Aorta (tissue), 5 donors: ENCODE measurements at regions not wholly inside any gene's neighbourhood (a gene's known extent, or its start where the extent isn't known, plus 50 kb on each side); places are given as distances from the start of the nearest gene placed in this dataset.

Experiments
- ATAC-seq: fragments of 200-7000 bp; cut with Tn5 transposase; one replicate; pipeline ENCODE4 v1.9.1; 2022; ENCODE audit warnings: moderate library complexity; ENCODE audit not compliant: low FRiP score
- DNase-seq, 2 donors: peaks; one replicate each; pipeline ENCODE4 v3.0.0-alpha.2; 2020
- H3K27ac ChIP-seq, 2 donors: one replicate each; pipeline ENCODE4 v1.5.1; 2013; ENCODE audit warnings: low read length in 2 of 2, mild to moderate bottlenecking in 2 of 2, moderate library complexity in 2 of 2, control low read depth in 1 of 2, inconsistent platforms in 1 of 2, low read depth in 1 of 2
- H3K27me3 ChIP-seq, 2 donors: one replicate each; pipeline ENCODE4 v1.6.1; 2013; ENCODE audit warnings: control low read depth in 1 of 2, low read length in 1 of 2, mild to moderate bottlenecking in 1 of 2, moderate library complexity in 1 of 2; ENCODE audit not compliant: insufficient read depth in 2 of 2, control insufficient read depth in 1 of 2
- H3K36me3 ChIP-seq, 2 donors: one replicate each; pipeline ENCODE4 v1.6.1; 2013; ENCODE audit warnings: control low read depth in 1 of 2, low read length in 1 of 2, mild to moderate bottlenecking in 1 of 2; ENCODE audit not compliant: insufficient read depth in 2 of 2, control insufficient read depth in 1 of 2
- H3K4me1 ChIP-seq, 2 donors: one replicate each; pipeline ENCODE4 v1.6.1; 2013; ENCODE audit warnings: low read length in 2 of 2, control low read depth in 1 of 2, mild to moderate bottlenecking in 1 of 2, moderate library complexity in 1 of 2; ENCODE audit not compliant: insufficient read depth in 2 of 2, control insufficient read depth in 1 of 2
- H3K4me3 ChIP-seq, 2 donors: one replicate each; pipeline ENCODE4 v1.5.1; 2013; ENCODE audit warnings: low read length in 2 of 2, control low read depth in 1 of 2, mild to moderate bottlenecking in 1 of 2
- H3K9me3 ChIP-seq: one replicate; pipeline ENCODE4 v1.6.1; 2013; ENCODE audit warnings: mild to moderate bottlenecking, low read length; ENCODE audit not compliant: control insufficient read depth
- WGBS, 2 donors: extraction: QIAGEN DNeasy Blood & Tissue Kit; methylation state at CpG; one replicate each; pipeline ENCODE4 v1.1.7; 2013; 5-methylcytosine and 5-hydroxymethylcytosine counted together
- intact Hi-C, 2 donors: fragments of 100-400 bp; cut with DNase I; formaldehyde crosslinking; loops; one replicate each; pipeline versions ENCODE4 v1.14.2 to v1.15.0; 2022
- donor health status: healthy with polysubstance abuse.
- donor health status: Bipolar disorder and iron deficiency.
- donor health status: DM: no; HTN: no; CAD: no.
- donor health status: DM: no; HTN: no; CAD: no.
- donor health status: DM: yes; HTN: yes; CAD: no.

DNA sequence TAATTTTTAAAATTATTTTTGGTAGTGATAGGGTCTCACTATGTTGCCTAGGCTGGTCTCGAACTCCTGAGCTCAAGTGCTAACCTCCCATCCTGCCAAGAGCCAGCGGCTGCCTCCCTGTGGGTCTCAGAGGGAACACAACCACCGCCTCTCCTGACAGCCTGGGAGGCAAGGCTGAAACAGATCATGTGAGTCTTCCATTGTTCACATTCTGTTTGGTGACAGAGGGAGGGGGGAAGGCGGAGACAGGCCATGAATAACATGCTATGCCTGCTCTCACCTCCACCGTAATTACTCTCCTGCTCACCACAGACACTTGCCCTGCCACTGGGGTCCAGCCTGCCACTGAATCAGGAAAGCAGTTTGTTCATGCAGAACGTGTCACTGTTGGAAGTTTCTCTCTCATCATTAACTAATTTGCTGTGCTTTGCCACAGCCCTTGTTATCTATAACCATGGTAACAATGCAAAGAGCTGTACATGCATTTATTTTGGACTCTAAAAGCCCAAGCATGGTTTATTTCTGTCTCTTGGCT is 78.4 kb upstream of the RASGRF1 start:
- 13 to 14% methylated on average over 6 of the region's 6 CpGs for WGBS, 2 donors
- ATAC-seq: peak; percentile 31
- H3K9me3 ChIP-seq: no peaks in the 10 kb centered on the region

DNA sequence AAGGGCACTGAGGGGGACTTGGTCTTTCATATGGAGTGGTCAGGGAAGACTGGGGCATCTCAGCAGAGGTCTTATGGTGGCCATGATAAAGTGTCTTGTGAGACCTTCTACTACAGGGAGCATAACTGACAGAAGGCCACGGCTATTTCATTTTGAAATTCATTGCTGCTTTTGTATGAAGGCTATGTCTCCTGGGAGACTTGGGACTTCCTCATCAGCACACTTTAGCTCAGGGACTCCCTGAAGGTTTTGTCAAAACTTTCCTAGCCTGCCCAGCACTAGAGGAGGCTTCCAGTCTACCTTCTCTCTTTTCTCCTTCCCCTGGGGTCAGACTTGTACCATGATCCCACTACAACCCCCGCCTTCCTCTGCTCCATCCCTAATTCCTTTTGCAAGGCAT is 77.2 kb upstream of the RASGRF1 start:
- intact Hi-C loops: no loop called here
- Histone ChIP-seq H3K36me3 (no peaks in the 10 kb centered on the region), H3K4me3 (no peak overlapping the region), H3K27me3 (no peaks in the 10 kb centered on the region), H3K27ac (no peak overlapping the region), H3K4me1 (no peaks in the 10 kb centered on the region), H3K9me3 (no peaks in the 10 kb centered on the region)
- DNase-seq (no peak), ATAC-seq (no peak)
- 90 to 95% methylated on average over 2 of the region's 2 CpGs for WGBS, 2 donors

More for the DNA sequence above, 78.4 kb upstream of the RASGRF1 start:
- intact Hi-C loops: no loop called here
- DNase-seq: no peak
- Histone ChIP-seq H3K27ac (no peak overlapping the region), H3K4me1 (no peaks in the 10 kb centered on the region), H3K27me3 (no peaks in the 10 kb centered on the region), H3K4me3 (no peak overlapping the region), H3K36me3 (no peaks in the 10 kb centered on the region)

DNA sequence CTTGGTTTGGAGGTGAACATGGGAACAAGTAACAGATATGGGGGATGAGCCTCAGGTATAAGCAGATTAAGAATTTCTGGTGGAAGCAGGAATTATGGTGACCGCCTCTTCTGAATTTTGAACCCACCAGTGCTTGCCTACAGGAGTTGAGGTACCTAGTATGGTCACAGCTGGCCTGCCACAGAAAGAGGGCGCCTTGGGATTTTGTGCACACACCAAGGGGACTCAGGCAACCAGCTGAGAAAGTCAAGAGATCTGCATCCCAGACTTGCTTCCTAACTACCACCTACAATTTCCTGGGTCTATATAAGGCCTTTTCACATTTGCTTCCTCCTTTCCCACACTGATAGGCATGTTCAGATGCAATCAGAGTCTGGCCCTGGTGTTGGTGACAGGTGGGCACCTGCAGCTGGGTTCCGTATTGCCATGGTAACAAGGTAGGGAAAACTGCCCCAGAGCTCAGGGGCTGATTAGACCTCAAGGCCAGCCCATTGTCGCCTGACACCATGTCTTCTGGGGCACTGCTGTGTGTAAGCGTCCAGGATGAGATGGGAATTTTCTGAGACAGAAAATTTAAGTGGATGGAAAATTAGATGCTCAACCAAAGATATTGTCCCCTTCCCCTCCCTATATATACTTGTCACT is 75.9 kb upstream of the RASGRF1 start:
- ATAC-seq (no peak), DNase-seq (no peak)
- Histone ChIP-seq H3K36me3 (no peaks in the 10 kb centered on the region), H3K27me3 (no peaks in the 10 kb centered on the region), H3K4me3 (no peak overlapping the region), H3K4me1 (no peaks in the 10 kb centered on the region), H3K9me3 (no peaks in the 10 kb centered on the region), H3K27ac (no peak overlapping the region)
- WGBS, 2 donors: 95 to 97% methylated on average over 5 of the region's 5 CpGs
- intact Hi-C loops: no loop called here

DNA sequence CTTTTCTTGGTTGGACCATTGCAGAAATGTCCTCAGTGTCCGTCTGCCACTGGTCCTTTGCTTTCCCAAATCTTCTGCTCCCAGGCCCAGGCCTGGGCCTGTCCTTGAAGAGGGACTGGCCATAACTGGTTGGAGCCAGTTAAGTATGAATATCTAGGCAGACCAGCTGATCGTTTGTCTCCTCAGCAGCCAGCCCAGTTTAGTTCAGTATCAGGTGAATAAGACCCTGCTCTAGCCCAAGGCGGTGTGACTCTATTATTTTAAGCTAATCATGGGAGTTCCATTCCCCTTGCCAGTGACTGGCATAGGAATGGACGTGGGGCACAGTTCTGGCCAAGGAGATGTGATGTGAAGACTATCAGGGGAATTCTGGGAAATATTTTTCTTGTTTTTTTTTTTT is 73.9 kb upstream of the RASGRF1 start:
- no peaks in the 10 kb centered on the region for H3K4me1 ChIP-seq
- DNase-seq: no peak

DNA sequence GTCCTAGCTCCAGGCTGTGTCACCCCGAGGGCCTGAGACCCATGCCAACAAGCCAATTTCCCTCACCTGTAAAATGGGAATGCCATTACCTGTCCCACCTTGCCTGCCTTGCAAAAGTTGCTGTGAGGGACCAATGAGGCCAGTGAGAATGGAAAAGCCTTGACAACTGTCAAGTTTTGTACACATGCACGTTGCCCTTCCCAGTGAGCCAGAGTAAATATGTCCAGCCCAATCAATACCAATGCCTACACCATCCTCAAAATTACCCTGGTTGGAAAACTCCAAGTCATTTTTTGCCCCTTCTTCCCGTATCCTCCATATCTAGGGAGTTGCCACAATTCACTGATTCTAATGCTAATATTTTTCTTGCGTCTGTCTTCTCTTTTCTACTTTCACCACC is 73.5 kb upstream of the RASGRF1 start:
- Histone ChIP-seq H3K36me3 (no peaks in the 10 kb centered on the region), H3K9me3 (no peaks in the 10 kb centered on the region), H3K4me3 (no peak overlapping the region), H3K27me3 (no peaks in the 10 kb centered on the region), H3K27ac (no peak overlapping the region), H3K4me1 (no peaks in the 10 kb centered on the region)
- DNase-seq (no peak), ATAC-seq (no peak)
- WGBS, 2 donors: 91 to 94% methylated on average over 4 of the region's 4 CpGs
- intact Hi-C loops: no loop called here

More for the DNA sequence above, 73.9 kb upstream of the RASGRF1 start:
- intact Hi-C loops: no loop called here
- H3K9me3 ChIP-seq: no peaks in the 10 kb centered on the region
- no peak overlapping the region for H3K4me3 ChIP-seq
- ATAC-seq: no peak
- H3K36me3 ChIP-seq: no peaks in the 10 kb centered on the region
- no peaks in the 10 kb centered on the region for H3K27me3 ChIP-seq
- 77 to 80% methylated on average over 4 of the region's 4 CpGs for WGBS, 2 donors
- no peak overlapping the region for H3K27ac ChIP-seq

DNA sequence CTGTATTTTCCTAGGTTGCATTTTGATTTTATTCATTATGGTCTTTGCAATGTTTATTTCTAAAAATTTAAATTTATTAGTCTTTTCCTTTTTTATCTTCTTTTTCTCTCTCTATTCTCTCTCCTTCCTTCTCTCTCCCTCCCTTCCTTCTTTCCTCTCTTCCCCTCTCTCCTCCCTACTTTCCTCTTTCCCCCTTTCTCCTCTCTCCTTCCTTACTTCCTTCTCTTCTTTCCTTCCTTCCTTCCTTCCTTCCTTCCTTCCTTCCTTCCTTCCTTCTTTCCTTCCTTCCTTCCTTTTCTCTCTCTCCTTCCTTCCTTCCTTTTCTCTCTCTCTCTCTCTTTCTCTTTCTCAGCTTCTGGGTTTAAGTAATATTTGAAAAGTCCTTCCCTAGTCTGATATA is 72.8 kb upstream of the RASGRF1 start:
- H3K27ac ChIP-seq: no peak overlapping the region
- ATAC-seq (no peak), DNase-seq (no peak)
- intact Hi-C loops: no loop called here
- no peak overlapping the region for H3K4me3 ChIP-seq
- H3K27me3 ChIP-seq: no peaks in the 10 kb centered on the region
- H3K4me1 ChIP-seq: no peaks in the 10 kb centered on the region
- no peaks in the 10 kb centered on the region for H3K36me3 ChIP-seq
- no peaks in the 10 kb centered on the region for H3K9me3 ChIP-seq

DNA sequence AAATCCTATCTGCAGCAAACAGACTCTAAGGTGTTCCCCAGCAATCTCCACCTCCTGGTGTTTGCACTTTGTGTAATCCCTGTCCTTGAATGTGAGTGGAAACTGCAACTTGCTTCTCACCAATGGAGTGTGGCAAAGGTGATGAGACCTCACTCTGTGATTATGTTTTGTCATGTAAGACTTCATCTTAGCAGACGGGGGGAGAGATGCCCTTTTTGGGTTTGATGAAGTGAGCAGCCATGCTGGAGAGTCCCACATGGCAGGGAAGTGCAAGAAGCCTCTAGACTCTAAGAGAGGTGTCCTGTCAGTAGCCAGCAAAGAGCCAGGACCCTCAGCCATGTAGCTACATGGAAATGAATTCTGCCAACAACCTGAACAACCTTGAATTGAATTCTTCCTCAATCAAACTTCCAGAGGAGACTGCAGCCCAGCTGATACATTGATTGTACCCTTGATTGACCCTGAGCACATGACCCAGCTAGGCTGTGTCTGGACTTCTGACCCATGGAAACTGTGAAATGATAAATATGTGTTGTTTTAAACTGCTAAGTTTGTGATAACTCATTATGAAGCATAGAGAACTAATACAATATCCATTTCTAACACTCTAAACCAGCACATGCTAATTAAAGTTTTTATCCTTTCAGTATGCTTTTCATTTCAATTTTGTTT is 71.4 kb upstream of the RASGRF1 start:
- no peaks in the 10 kb centered on the region for H3K27me3 ChIP-seq
- no peaks in the 10 kb centered on the region for H3K36me3 ChIP-seq
- intact Hi-C loops: no loop called here
- H3K4me1 ChIP-seq: no peaks in the 10 kb centered on the region
- no peak for DNase-seq
- no peaks in the 10 kb centered on the region for H3K9me3 ChIP-seq
- no peak for ATAC-seq
- H3K4me3 ChIP-seq: no peak overlapping the region
- no peak overlapping the region for H3K27ac ChIP-seq
- 0 to 63% methylated on average over 1 of the region's 1 CpG for WGBS, 2 donors

DNA sequence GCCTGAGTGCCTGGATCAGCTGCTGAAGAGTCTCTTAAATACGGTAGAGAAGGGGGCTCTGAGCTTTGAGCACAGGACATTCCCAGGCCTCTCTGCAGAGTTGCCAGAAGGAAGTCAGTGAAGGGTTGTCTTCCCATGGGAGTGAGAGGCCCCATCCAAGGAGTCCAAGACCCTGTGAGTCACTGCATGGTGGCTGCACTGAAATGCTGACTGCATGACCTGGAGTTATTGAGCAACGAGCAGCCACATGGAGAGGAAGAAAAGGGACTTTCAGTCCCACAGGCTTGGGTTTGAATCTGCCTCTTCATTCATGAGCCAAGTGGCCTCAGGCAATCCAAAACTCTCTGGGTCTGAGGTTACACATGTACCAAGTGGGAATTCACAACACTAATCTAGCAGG is 69.6 kb upstream of the RASGRF1 start:
- intact Hi-C loops: no loop called here
- ATAC-seq: peak; percentile 41
- WGBS, 2 donors: 64 to 75% methylated on average over 2 of the region's 2 CpGs
- Histone ChIP-seq H3K4me3 (no peak overlapping the region), H3K27me3 (no peaks in the 10 kb centered on the region), H3K27ac (no peak overlapping the region), H3K4me1 (no peaks in the 10 kb centered on the region), H3K9me3 (no peaks in the 10 kb centered on the region), H3K36me3 (no peaks in the 10 kb centered on the region)
- no peak for DNase-seq
